Posterior vena cava (tissue), 2 donors: ENCODE measurements at regions not wholly inside any gene's neighbourhood (a gene's known extent, or its start where the extent isn't known, plus 50 kb on each side); places are given as distances from the start of the nearest gene placed in this dataset.

ENCODE experiments used
- DNase-seq: peaks from one replicate; pipeline ENCODE4 v3.0.0-alpha.2; 2020; ENCODE audit warnings: low spot score
- intact Hi-C, 2 donors: fragments of 100-400 bp; cut with DNase I; formaldehyde crosslinking; loops; one replicate each; pipeline versions ENCODE4 v1.14.1 to v1.14.2; 2022 to 2023
- donor health status: DM: yes; HTN: yes; CAD: no.
- donor health status: DM: yes; HTN: yes; CAD: no.

DNA sequence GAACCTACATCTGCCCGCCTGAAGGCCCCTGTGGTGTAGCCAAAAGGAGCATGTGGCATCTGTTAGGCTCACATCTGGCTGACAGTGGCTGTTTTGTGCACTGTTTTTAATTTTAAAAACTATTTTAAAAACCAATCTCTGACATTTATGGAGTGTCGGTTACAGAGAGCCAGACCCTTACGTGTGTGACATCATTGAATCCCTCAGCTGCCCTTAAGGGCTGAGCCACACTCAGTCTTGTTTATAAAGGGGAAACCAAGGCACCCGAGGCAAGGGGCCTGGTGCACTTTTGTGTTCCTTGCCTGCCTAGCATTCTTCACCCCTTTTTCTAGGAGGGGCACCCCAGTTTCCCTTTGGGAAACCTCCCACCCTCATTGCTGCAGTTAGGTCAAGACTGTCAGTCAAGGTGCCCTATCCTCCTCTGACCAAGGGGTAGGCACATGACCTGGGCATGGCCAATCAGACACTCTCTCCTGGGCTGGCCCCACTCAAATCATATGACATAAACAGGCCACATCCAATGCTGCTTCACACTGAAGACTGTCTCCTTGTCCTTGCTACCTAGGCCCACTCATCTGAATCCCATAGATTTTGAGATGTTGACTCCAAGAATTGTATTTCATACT is 105.3 kb downstream of the LSM3 start:
- no peak for DNase-seq
- intact Hi-C loops, result no loop called here

DNA sequence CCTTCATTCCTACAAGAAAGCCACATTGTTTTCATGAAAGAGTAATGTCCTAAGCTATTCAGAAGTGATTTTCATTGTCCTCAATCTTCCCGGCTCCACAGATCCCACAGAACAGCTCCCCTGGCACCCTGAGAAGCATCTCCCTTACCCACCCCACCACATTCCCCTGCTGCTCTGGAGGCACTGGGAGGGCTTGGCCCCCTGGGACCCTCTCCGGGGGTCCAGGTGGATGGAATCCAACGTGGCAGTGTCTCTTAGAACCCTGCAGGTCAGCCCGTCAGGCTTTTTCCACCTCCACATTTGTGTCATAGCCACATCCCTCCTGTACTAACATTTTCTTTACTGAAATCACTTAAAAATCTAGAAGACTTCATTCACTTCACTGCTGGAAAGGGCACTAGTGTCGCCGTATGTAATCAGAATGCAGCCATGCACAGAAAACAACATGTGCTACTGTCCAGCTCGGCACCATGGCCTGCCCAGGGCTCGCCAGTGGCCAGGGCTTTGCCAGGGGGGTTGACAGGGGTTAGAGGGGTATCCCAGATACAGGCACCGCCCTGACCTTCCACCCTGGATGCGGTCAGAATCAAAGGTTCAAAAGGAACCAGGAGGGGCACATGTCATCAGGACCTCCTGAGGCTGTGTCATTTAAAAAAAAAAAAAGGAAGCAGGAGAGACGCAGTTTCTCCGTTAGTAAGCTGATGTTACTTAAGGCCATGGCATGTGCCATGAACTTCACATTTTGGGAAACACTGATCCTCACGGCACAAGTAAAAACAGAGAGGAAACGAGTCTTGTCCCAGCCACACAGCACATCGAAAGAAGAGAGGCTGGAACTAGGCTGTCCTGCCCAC is 106.3 kb downstream of the LSM3 start:
- intact Hi-C loops, result no loop called here
- DNase-seq, result no peak

DNA sequence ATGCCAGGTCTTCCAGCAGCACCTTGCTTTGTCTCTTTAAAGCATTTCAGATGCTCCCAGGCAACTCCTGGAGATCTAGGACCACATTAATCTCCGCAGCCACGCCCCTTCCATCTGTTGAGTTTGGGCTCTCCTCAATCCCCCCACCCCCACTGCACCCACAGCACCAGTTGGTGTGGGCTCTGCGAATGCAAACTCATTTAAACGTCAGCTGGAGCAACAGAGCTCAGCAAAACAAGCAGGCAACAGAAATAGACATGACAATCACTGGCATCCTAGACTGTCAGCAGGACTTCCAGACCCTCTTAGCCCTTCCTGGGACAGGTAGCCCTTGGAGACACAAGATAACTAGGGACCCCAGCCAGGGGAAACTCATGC is 106.9 kb downstream of the LSM3 start:
- DNase-seq, result no peak
- intact Hi-C loops, result no loop called here

DNA sequence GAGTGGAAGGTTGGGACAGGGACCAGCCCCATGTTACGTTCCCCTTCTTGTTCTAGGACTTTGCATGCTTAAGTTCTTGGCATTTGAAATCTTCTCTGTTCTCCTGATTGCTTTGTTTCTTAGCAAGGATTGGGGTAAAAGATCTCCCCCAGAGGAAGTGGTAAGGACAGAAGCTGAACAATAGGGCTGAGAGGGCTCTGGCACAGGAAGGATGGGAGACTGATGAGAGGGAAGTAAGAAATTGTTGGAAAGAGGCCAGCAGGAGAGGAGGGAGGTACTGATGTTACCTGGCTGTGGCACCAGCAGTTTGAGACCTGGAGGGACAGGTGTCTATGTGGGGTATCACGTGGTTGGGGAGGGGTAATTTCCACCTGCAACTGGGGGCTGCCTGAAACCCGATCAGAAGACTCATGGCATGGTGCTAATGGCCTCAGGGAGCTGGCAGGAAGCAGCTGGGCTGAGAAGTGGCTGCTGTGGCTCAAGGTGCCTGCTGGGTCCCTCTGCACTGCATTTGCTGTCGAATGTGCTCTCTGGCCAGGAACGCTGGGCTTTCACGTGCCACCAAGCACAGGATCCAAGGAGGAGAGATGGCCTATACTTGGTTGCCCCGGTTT is 108.4 kb downstream of the LSM3 start:
- intact Hi-C loops, result no loop called here
- DNase-seq, result no peak

DNA sequence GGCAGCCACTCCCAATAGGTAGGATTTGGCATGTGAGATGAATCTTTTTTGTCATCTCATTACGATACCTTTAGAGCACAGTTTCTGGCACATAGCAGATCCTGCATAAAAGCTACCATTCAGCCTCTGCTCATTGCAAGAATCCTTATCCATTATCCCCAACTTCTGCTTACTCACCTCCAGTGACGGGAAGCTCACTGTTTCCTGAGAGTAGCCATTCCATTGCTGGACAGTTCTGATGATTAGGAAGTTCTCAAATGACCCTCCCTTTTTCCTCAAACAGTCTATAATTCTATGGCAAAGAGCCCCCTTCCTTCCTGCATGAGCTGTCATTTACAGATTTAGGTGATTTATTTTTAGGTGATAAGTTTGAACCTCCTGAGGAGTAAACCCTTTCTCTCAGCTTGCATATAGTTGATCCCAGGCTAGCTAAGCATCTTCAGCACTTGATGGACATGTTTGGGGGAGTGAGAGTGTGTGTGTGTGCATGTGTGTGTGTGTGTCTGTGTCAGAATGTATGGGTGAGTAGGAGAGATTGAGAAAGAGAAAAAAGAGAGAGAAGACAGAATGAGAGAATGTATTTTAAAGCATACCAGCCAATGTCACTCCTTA is 109.7 kb downstream of the LSM3 start:
- intact Hi-C loops, result no loop called here
- no peak for DNase-seq

DNA sequence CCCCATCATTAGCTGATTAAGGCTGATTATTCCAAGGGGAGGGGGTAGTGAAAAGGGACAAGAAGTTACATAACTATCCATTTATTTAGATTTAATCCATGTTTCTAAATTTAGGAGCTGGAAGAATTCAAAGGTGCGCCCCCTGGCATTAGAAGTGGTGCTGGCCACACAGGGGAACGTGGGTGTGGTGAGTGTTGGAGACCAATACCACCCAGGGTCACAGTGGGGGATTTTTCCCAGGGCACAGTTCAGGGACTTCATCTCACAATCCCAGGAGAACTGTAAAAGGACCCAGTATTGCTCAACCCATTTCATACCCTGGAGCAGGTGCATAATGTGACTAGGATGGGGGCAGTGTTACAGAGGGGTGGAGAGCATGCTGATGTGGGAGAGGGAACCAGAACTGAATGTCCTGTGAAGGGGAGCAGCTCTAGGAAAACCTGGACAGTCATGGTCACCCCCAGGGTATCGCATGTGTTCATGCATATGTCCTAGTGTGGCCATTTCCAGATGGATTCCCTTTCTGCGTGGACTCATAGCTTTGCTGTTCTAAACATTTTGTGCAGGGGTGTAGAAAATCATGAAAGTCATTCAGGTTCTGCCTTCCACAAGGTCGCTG is 110.3 kb downstream of the LSM3 start:
- no peak for DNase-seq
- intact Hi-C loops, result no loop called here

DNA sequence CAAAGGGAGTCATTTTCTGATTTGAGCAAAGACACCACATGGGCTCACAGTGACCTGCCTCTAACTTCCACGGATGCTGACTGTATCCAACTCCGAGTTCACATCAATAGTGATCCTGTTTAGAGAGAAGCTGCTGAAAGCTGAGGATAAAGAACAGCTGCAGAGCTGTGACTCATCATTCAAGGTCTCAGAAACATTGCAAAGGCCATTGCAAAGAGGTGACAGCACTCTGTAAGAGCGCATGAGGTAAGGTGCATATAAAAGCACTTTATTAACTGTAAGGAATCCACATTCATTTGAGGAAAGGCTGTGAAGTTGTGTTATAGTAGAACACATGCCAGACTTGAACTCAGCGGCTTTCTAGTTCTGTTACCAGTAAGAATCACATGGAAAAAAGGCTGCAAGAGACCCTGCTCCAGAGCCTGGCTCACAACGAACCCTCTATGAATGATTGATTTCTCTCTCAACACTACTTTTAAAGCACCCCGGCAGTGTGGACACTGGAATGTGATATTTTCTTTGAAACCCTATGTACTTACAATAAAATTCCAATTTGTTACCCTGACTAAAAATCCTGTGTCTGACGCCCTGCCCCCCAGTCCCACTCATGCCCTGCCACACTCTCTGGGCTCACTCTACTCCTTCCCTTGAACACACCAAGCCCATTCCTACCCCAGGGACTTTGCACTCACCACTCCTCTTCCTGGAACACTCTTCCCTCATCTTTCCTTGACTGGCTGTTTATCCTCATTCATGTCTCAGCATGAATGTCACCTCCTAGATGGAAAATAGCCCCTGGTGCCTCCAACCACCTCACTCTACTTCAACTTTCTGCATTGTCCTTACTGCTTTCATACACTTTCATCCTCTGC is 111.2 kb downstream of the LSM3 start:
- intact Hi-C loops, result no loop called here
- DNase-seq, result no peak

DNA sequence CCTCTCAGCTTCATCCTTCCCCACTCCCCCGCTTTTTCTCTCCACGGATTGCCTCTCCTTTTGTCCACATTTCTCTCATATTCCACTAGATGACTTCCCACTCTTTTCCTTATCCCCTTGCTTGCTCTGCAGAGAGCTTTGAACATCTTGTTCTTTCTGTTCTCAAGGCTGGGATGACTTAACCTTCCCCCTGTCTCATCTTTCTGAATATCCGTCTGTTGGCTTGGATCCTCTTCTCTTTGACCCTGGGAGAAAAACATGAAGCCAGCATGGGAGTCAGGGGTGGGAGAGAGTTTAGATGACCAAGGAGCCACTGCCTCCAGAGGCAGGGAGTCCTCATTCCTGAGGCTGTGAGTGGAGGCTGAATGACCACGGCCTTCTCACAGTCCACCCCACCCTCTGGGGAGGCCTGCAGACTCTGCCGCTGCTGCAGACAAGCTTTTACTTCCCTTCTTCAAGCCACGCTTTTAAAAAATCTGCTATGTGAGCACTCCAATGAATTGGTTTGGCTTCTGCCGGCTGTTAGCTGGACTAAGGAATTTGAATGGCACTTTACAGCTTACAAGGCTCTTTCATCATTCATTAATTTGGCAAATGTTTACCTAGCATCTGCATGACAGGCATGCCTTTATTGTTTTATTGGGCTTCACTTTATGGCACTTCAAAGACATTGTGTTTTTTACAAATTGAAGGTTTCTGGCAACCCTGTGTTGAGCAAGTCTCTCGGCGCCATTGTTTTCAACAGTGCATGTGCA is 111.6 kb upstream of the SLC6A6 start:
- intact Hi-C loops, result no loop called here
- no peak for DNase-seq

DNA sequence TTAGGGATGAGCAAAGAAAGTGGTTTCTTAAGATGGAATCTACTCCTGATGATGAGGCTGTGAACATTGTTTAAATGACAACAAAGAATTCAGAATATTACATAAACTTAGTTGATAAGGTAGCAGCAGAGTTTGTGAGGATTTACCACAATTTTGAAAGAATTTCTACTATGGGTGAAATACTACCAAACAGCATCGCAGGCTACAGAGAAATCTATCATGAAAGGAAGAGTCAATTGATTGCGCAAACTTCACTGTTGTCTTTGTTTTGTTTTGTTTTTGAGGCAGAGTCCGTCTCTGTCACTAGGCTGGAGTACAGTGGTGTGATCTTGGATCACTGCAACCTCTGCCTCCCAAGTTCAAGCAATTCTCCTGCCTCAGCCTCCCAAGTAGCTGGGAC is 107.4 kb upstream of the SLC6A6 start:
- DNase-seq, result no peak
- intact Hi-C loops, result no loop called here

DNA sequence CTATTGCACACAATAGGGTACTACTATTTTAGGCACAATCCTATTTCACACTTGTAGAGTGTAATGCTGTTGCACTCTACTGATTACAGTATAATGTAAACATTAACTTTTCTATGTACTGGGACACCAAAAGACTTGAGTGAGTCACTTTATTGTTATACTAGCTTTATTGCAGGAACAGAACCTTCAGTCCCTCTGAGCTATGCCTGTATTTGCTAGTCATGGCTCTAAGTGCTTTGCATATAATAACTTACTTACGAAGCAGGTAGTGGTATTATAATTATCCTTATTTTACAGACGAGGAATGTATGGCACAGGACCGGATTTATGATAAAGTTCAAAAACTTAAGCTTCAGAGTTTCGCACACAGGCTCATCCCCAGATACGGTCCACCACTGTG is 106.6 kb upstream of the SLC6A6 start:
- intact Hi-C loops, result no loop called here

DNA sequence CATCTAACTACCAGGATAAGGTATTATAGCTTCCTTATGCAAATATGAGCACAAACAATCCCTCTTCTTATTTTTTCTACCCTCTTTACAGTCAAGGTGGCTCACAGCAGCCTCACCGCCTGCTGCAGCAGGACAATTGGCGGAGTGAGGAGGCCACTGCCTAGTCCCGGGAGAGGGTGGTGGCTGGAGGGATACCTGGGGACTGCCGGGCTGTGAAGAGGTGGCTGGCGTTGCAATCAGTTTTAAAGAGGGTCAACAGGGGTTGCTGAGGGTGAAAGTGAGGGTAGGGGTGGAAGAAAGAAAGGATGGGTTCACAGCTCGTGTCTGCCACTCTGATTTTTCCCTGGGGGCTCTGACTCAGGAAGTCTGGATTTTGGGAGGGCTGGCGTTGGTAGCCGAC is 105.1 kb upstream of the SLC6A6 start:
- intact Hi-C loops, result no loop called here
- peak; percentile 57 for DNase-seq

More for the DNA sequence above, 106.6 kb upstream of the SLC6A6 start:
- DNase-seq, result no peak

DNA sequence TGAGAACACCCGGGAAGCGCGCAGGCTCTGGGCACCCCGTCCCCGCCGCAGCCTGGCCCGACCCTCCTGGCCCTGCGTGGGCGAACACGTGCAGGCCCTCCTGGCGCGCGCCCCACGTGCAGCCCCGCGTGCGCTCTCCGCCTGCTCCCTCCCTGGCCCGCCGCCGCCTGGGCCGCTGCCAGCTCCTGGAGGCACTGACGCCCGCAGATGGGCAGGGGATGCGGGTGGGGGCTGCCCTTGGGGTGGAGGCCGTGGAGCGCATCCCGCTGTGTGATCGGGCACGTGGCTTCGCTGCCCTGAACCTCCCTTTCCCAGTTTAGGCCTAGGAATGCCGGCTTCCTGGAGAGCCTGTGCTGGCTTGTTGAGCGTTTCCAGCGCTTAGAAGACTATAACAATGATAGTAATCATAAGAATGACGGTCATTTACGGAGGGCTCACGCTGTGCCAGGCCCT is 104.6 kb upstream of the SLC6A6 start:
- peak; percentile 83 for DNase-seq
- intact Hi-C loops, result no loop called here

DNA sequence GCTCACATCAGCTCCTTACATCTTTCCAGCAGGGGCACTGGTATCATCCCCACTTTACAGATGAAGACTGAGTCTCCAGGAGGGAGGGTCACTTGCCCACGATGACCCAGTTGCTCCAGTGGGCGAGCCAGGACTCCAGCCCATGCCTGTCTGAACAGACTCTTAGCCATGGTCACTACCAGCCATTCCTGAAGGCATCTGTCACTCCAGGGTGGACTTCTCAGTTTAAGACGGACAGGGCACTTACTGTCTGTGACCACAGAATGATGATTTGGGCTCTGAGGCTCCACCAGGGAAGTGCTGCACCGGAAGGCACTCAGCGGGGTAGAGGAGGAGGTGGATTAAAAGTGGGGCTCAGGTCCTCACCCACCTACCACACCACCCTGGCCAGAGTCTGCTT is 104.0 kb upstream of the SLC6A6 start:
- intact Hi-C loops, result no loop called here
- DNase-seq, result peak; percentile 45

DNA sequence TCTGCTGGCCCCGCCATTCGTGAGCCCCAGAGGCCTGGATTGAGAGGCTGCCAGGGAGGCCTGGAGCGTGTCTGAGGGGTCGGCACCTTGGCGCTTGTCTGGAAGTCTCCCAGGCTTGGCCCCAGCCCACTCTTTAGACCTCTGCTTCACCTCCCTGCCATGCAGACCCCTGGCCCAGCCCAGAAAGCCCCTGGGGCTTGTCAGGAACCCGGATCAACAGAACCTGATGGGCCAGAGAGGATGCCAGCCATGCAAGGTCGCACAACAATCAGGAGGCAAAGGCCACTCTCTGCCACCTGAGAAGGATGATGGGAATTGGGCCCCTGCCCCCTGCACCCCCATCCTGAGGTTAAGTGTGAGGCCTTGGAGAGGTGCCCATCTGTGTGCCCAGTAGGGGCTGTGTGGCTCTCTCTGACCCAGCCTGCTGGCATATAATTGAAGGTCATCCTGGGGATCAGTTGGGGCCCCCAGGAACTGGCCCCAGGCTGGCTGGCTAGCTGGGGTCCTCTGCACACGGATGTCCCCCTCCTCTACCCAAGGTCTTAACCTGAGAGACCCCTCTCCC is 103.3 kb upstream of the SLC6A6 start:
- intact Hi-C loops, result no loop called here
- DNase-seq, result peak; percentile 75

DNA sequence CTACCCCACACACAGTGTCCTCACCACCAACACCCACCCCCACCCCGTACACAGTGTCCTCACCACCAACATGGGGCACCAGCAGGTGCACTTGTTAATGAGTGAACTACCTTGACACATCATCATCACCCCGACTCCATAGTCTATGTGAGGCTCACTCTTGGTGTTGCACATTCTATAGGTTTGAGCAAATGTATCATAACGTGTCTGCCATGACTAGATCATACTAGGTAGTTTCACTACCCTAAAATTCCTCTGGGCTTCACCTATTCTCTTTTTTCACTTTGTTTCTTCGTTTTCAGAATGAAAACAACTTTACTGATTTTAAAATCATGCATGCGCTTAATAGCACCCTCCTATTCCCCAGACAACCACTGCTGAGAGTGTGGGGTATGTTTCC is 102.6 kb upstream of the SLC6A6 start:
- no peak for DNase-seq
- intact Hi-C loops, result no loop called here

DNA sequence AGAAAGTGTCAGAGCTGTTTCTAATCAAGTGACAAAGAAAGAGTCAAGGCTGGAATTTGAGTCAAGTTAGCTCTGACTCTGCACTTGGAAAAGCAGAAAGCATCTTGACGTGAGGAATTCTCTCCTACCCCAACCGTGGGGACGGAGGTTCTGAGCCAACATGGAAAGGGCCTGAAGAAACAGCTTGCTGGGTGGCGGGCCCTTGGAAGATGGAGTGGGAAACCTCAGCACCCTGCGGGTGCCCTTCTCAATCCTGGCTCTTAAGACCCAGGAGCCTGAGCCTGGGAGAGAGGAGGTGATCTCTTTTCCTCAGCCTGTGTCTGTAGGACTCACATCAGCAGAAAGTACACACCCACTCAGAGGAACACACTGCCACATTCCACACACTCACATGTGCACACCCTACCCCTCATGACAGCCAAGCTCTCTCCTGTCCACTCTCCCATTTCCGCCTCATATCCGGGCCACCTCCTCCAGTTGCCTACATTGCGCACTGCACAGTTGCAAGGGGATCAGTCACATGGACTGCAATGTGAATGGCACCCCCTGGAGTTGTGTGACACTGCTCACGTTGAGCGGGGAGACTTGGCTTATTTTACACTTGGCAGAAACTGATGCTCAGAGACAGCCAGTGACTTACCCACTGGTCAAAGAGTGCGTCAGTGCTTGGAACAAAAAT is 101.5 kb upstream of the SLC6A6 start:
- DNase-seq, result peak; percentile 62
- intact Hi-C loops, result no loop called here

DNA sequence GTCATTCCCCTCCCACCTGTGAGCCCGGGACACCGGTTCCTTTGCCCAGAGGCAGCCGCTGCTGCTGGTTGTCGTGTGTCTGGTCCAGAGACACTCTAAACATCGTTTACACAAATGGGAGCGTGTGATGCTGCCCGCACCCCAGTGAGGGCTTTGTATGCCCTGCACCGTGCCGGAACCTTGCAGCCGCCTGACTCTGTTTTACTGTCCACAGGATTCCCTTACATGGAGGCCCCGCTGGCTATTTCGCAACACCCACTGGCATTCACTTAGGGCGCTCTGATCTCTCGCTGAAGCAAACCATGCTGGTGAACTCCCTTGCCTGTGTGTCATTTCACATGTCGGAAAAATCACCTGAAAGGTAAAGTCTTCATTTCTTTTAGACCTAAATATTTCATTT is 100.8 kb upstream of the SLC6A6 start:
- intact Hi-C loops, result no loop called here
- DNase-seq, result peak; percentile 84
